IPS-18a (cell line): ENCODE measurements at regions not wholly inside any gene's neighbourhood (a gene's known extent, or its start where the extent isn't known, plus 50 kb on each side); places are given as distances from the start of the nearest gene placed in this dataset.

Experiments
- H3K27ac ChIP-seq: one replicate; pipeline ENCODE4 v1.5.1; 2013; ENCODE audit warnings: low read length
- H3K27me3 ChIP-seq: one replicate; pipeline ENCODE4 v1.6.1; 2013; ENCODE audit warnings: mild to moderate bottlenecking, low read length; ENCODE audit not compliant: control insufficient read depth, insufficient read depth
- H3K36me3 ChIP-seq: one replicate; pipeline ENCODE4 v1.6.1; 2013; ENCODE audit warnings: low read depth, low read length; ENCODE audit not compliant: control insufficient read depth
- H3K4me1 ChIP-seq: one replicate; pipeline ENCODE4 v1.6.1; 2013; ENCODE audit warnings: low read depth, low read length; ENCODE audit not compliant: control insufficient read depth
- H3K4me3 ChIP-seq: one replicate; pipeline ENCODE4 v1.5.1; 2013; ENCODE audit warnings: low read length
- H3K9ac ChIP-seq: one replicate; pipeline ENCODE4 v1.6.1; 2013; ENCODE audit warnings: mild to moderate bottlenecking, low read length, moderate library complexity
- H3K9me3 ChIP-seq: one replicate; pipeline ENCODE4 v1.6.1; 2013; ENCODE audit warnings: low read depth, low read length; ENCODE audit not compliant: control insufficient read depth

DNA sequence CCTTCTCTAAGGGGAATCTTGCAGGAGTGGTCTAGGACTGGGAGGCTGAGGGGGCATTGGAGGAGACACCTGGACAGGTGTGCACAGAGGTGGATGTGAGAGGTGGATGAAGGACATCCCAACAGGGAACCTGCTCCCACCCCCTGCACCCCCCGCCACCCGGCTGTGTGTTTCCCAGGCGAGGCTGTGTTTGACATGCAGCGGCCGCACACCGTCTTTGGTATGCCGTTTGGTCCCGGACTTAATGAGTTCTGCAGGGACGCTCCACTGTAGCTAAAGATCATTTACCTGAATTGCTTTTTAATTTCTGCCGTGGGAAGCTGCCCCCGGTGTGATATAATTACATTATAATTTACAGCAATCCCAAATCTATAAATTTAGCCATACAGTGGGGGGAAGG, 87.3 kb downstream of the GLI2 start:
- no peaks in the 10 kb centered on the region for H3K27me3 ChIP-seq
- no peak overlapping the region for H3K27ac ChIP-seq
- H3K9me3 ChIP-seq, result no peaks in the 10 kb centered on the region
- no peak overlapping the region for H3K9ac ChIP-seq
- H3K36me3 ChIP-seq, result no peaks in the 10 kb centered on the region
- H3K4me1 ChIP-seq, result peaks cover 36% of the 10 kb centered on the region
- no peak overlapping the region for H3K4me3 ChIP-seq

DNA sequence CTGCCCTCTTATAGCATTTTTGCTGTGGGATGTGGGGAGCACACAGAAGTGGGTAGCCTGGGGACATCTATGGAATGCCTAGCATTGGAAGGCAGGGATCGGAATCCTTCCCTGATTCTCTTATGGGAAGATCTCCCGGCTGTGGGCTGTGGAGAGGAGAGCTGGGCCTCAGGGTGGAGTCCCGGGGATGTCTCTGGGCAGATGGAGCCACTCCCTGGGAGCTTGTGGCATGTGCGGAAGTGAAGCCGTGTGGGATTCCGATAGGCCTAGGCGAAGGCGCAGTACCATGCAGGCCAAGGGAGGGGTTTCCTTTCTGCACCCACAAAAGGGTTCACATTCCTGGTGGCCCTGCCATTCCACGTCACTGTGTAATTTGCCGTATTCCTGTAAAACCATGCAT, 87.9 kb downstream of the GLI2 start:
- peaks cover 36% of the 10 kb centered on the region for H3K4me1 ChIP-seq
- H3K9ac ChIP-seq, result no peak overlapping the region
- H3K27me3 ChIP-seq, result no peaks in the 10 kb centered on the region
- H3K4me3 ChIP-seq, result no peak overlapping the region
- H3K9me3 ChIP-seq, result no peaks in the 10 kb centered on the region
- no peak overlapping the region for H3K27ac ChIP-seq
- no peaks in the 10 kb centered on the region for H3K36me3 ChIP-seq

DNA sequence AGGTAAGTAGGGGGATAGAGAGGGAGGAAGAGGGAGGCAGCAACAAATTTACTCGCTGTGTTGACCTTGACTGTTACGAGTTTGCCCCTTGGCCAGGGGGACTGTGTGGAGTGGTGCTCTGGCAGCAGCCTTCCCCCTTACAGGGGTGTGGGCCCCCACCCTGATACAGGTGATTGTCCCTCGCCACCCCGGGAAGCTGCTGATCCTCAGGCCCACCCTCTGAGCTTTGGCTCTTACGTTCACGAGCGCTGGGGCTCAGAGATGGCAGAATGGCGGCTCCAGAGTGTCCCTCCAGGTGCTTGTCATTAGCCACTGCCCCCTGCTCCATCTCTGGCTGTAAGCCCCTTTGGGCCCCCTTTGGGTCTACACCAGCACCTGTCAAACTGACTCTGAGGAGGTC, 88.6 kb downstream of the GLI2 start:
- no peaks in the 10 kb centered on the region for H3K9me3 ChIP-seq
- H3K9ac ChIP-seq, result no peak overlapping the region
- H3K27me3 ChIP-seq, result no peaks in the 10 kb centered on the region
- peaks cover 36% of the 10 kb centered on the region for H3K4me1 ChIP-seq
- H3K27ac ChIP-seq, result no peak overlapping the region
- H3K4me3 ChIP-seq, result no peak overlapping the region
- H3K36me3 ChIP-seq, result no peaks in the 10 kb centered on the region

DNA sequence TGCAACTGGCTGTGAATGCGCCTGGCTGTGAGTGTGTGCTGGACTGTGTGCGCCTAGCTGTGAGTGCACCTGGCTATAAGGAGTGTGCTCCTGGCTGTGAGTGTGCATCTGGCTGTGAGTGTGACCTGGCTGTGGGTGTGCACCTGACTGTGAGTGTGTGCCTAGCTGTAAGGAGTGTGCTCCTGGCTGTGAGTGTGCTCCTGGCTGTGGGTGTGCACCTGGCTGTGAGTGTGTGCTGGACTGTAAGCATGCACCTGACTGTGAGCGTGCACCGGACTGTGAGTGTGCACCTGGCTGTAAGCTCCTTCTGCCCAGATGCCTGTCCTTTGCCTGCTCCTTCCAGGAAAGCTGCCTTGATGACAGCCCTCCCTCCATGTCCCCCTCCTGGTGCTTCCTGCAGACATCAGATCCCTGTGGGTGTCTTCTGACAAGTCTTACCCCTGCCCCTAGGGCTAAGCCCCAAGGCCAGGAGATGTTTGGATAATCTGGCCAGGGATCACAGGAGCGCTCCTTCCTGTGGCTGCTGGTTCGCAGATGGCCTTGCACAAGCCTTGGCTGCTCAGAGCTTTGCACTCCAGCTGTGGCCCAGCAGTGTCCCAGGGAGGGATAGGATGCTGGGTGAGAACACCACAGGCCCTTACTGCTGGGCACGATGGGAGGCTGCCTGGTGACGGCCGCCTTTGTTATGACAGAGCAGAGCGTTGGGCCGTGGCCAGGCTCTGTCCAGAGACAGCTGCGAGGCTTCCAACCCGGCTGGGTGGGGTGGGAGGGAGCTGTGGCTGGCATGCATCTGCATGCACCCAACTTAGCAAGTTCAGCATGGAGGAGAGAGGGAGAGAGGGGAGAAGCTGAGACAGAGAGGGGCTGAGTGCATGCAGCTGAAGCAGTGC, 89.9 kb downstream of the GLI2 start:
- H3K27ac ChIP-seq, result no peak overlapping the region
- no peaks in the 10 kb centered on the region for H3K9me3 ChIP-seq
- no peak overlapping the region for H3K4me3 ChIP-seq

DNA sequence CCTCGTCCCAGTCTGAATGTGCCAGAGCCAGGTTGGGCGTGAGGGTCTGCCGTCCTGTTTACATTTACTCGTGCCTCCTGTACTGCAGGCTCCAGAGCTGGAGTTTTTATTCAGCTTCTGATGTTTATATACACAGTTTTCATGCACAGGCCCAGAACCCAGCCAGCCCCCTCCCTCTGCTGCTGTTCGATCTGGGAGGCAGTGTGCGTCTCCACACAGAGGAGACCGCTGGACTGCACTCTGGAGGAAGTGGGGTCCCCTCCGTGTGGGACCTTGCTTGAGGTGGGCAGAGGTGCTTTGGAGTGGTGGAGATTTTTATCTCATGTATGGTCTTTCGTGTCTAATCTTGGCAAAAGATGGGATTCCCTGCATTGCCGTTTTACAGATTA, 90.6 kb downstream of the GLI2 start:
- no peak overlapping the region for H3K27ac ChIP-seq
- no peak overlapping the region for H3K9ac ChIP-seq
- peaks cover 20% of the 10 kb centered on the region for H3K4me1 ChIP-seq
- no peaks in the 10 kb centered on the region for H3K36me3 ChIP-seq
- no peaks in the 10 kb centered on the region for H3K9me3 ChIP-seq
- H3K4me3 ChIP-seq, result no peak overlapping the region
- H3K27me3 ChIP-seq, result no peaks in the 10 kb centered on the region

More for the DNA sequence above, 89.9 kb downstream of the GLI2 start:
- H3K9ac ChIP-seq, result no peak overlapping the region
- no peaks in the 10 kb centered on the region for H3K27me3 ChIP-seq
- peaks cover 26% of the 10 kb centered on the region for H3K4me1 ChIP-seq
- no peaks in the 10 kb centered on the region for H3K36me3 ChIP-seq

DNA sequence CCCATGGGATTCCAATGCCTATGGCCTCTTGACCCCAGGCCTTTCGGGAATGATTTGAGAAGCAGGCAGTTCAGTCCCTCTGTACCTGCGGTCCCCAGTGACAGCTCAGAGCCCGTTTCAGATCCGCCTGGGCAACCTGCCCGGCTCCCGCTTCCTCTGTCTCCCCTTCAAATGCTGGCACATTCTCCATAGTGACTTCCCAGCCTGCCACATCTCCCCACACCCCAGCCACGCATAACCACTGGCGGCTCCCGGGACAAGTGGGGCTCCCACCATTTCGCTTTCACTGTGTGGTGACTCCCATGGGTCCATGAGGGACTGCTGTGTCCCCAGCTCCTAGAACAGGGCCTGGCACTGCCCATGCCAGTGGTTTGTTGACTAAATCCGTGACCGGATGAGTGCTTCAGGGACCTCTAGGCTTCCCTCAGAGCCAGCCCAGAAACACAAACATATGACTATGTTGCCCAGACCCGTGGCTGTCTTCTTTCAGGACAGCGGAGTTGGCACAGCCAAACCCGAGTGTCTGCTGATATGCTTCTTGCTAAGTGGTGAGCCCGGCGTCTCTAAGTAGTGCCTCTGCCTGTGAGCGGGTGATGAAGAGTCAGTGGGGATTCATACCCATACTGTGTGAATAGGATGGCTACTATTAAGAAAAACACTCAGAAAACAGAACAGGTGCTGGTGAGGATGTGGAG, 91.2 kb downstream of the GLI2 start:
- H3K4me1 ChIP-seq, result peaks cover 19% of the 10 kb centered on the region
- H3K9ac ChIP-seq, result no peak overlapping the region
- no peak overlapping the region for H3K4me3 ChIP-seq
- H3K27ac ChIP-seq, result no peak overlapping the region
- no peaks in the 10 kb centered on the region for H3K27me3 ChIP-seq
- H3K36me3 ChIP-seq, result no peaks in the 10 kb centered on the region
- no peaks in the 10 kb centered on the region for H3K9me3 ChIP-seq

DNA sequence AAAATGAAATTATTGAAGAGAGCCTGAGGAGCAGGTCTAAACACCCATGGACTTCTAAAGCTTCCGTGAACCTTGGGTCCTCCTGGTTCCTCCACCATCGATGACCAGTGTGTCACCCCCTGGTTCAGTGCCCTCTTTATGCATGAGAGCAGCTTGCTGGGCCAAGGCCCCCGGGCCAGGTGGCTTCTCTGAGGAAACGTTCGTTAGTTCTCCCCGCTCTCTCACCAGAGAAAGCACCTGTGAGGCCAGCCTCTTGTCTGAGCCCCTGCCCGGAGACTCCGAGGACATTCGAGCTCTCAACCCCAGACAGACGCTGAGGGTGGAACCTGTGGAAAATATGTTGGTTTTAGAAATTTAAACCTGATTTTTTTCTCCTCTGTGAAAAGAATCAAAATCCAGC, 92.4 kb downstream of the GLI2 start:
- H3K4me3 ChIP-seq, result no peak overlapping the region
- H3K27ac ChIP-seq, result no peak overlapping the region
- H3K9ac ChIP-seq, result no peak overlapping the region
- H3K36me3 ChIP-seq, result no peaks in the 10 kb centered on the region
- H3K4me1 ChIP-seq, result peaks cover 11% of the 10 kb centered on the region
- no peaks in the 10 kb centered on the region for H3K27me3 ChIP-seq
- no peaks in the 10 kb centered on the region for H3K9me3 ChIP-seq

DNA sequence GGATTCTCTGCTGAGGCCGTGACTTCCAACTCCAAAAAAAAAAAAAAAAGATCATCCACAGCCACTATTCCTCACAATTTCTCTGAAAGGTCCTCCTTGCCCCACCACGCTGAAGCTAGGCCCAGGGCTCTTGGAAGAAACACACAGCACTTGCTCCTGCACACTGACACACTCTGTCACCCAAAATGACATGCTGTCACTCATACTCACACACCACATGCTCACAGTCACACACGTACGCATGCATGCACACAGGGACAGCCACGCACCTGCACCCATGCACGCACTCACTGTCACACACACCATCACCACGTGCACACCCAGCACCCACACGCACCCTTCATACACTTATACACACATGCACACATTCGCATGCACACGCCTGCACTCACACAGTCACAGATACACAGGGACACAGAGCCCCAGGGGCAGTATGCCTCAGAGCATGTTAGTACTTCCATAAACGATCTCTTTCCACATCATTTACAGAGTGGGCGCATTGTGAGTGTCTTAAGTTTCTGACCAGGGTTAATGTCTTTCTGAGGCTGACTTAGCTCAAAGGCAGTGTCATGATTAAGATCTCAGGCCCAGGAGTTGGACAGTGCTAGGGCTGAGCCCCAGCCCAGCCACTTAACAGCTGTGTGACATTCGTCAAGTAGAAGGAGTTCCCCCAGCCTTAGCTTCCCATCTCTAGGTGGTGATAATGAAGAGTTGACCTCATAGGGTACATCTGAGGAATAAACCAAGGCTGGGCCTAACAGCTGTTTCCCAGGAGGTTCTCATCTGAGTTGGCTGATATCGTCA, 93.4 kb downstream of the GLI2 start:
- Histone ChIP-seq H3K27ac (no peak overlapping the region), H3K27me3 (no peaks in the 10 kb centered on the region), H3K36me3 (no peaks in the 10 kb centered on the region), H3K9ac (no peak overlapping the region), H3K4me3 (no peak overlapping the region), H3K9me3 (no peaks in the 10 kb centered on the region), H3K4me1 (peaks cover 14% of the 10 kb centered on the region)

DNA sequence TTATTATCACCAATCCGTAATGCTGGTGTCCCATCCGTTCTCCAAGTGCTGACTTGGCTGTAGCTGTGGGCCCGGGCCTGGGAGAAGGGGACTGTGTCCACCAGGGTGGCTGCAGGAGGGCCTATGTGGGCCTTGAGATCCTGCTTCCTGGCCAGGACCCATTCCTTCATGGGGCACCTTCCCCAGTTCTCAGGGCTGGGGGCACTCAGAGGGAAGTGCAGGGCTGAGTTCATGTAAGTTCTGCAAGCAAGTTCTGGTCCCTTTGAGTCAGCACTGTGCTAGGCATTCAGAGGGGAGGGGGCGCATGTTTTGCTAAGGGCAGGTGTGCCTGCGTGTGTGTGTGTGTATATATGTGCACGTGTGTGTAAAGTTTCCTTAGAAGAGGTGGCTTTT, 94.0 kb downstream of the GLI2 start:
- Histone ChIP-seq H3K9me3 (no peaks in the 10 kb centered on the region), H3K4me1 (peaks cover 16% of the 10 kb centered on the region), H3K27me3 (no peaks in the 10 kb centered on the region), H3K4me3 (no peak overlapping the region), H3K27ac (no peak overlapping the region), H3K9ac (no peak overlapping the region), H3K36me3 (no peaks in the 10 kb centered on the region)

DNA sequence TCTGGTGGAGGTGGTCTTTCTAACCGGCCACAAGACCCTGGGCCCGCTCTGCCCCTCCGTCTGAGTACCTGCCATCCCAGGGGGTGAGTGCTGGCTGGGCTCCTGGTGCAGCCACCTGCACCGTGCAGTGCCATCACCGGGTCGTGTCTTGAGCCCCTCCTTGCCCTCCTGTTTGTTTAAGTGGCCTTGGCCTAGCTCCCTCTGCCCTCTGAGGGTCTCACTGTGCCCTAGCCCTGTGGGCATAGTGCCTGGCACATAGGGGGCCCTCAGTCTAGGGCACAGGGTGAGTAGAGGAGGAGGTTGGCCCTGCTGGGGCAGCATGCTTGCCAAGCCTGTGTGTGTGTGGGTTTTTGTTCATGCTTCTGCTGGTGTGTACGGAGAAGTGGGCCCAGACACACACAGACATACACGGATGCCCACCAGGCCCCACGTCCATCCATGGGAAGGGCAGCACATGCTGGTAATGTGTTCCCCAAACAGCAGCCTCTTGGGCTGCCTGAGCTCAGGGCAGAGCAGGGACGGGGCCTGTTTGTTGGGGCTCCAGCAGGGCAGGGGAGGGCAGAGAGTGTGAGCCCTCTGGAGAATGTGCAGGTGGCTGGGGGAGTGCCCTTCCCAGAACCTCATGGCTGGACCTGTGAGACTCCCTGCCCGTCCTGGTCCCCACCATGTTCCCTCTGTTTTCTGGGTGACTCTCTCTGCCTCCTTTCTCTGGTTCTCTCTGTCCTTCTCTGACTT, 94.6 kb downstream of the GLI2 start:
- Histone ChIP-seq H3K9me3 (no peaks in the 10 kb centered on the region), H3K27me3 (no peaks in the 10 kb centered on the region), H3K36me3 (no peaks in the 10 kb centered on the region), H3K4me1 (peaks cover 17% of the 10 kb centered on the region), H3K9ac (no peak overlapping the region), H3K4me3 (no peak overlapping the region), H3K27ac (no peak overlapping the region)

DNA sequence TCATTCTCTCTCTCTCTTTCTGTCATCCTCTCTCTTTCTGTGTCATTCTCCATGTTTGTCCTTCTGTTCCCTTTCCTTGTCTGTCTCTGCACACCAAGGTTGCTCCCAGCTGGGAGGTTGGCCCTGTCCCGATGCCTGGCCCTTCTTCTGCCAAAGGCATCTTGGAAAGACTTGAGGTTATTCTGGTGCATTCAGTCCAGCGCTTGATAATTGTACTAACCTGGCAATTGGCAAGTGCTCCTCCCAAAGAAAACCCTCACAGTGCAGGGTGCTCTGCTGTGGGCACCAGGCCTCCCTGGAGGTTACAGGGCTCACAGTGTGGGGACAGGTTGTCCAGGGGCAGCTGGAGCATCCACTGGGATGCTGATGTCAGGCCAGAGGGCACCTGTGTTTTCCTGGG, 95.4 kb downstream of the GLI2 start:
- no peak overlapping the region for H3K4me3 ChIP-seq
- no peak overlapping the region for H3K9ac ChIP-seq
- no peaks in the 10 kb centered on the region for H3K27me3 ChIP-seq
- no peak overlapping the region for H3K27ac ChIP-seq
- no peaks in the 10 kb centered on the region for H3K36me3 ChIP-seq
- peaks cover 14% of the 10 kb centered on the region for H3K4me1 ChIP-seq
- H3K9me3 ChIP-seq, result no peaks in the 10 kb centered on the region
